Muscle of arm (tissue), 1 donor: ENCODE measurements at regions not wholly inside any gene's neighbourhood (a gene's known extent, or its start where the extent isn't known, plus 50 kb on each side); places are given as distances from the start of the nearest gene placed in this dataset.

Experiments used
- DNase-seq: peaks from one replicate; pipeline ENCODE4 v3.0.0-alpha.2; 2013

- DNase-seq, result no peak
Observed at GRCh38 chr13:78334059-78334458, 269.3 kb downstream of the POU4F1 start.

DNA sequence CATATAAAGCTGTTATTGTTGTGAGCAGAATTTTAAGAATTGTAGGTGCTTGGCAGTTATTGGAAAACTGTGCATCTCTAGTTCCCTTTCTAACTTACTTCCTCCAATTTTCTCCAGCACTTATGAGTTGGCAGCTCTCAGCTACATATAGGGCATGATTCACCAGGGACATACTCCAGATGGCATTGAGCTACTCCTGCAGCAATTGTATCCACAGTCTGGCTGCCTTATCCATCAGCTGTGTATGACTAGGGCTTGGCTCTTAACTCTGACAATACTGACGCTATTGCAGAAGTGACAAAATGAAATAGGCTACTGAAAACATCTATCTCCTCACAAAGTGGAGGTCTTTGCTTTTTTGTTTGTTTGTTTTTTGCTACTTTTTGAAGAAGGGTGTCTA is 276.7 kb downstream of the POU4F1 start:
- DNase-seq, result no peak

GRCh38 chr13:78325585-78325984 is 277.8 kb downstream of the POU4F1 start:
- no peak for DNase-seq

DNA sequence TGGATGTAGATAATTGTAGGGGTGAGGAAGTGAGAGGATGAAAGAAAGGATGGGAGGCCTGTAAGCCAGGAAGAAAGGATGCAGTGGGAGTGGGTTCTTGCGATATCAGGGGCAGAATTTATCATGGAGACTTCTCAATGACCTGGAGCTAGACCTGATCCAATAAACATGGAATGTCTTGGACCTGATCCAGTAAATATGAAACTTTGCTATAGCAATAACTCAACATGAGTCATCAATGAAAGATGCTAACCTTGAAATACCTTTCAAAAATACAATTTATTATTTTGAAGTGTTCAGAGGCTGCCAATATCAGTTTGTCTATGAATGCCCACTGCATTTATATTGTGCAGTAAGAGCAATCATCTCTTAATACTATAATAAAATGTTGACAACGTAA is 279.5 kb downstream of the POU4F1 start:
- DNase-seq, result no peak

DNA sequence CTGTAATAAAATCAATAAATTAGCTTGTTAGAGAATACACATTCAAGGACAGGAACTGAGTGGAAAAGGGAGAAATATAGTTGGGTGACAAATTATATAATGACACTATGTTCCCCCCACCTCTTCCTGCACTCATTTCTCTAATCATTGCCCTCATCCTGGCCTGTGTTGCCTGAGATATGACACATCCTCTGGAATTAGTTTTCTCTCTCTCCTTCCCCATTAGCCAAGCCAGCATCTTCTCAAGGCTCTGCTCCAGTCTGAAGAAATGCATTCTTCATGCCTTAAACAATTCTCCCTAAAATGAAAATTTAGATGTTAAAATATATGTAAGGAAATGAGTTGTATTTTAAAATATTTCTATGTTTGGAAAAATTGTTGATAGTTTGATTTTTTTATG is 280.3 kb downstream of the POU4F1 start:
- no peak for DNase-seq

DNA sequence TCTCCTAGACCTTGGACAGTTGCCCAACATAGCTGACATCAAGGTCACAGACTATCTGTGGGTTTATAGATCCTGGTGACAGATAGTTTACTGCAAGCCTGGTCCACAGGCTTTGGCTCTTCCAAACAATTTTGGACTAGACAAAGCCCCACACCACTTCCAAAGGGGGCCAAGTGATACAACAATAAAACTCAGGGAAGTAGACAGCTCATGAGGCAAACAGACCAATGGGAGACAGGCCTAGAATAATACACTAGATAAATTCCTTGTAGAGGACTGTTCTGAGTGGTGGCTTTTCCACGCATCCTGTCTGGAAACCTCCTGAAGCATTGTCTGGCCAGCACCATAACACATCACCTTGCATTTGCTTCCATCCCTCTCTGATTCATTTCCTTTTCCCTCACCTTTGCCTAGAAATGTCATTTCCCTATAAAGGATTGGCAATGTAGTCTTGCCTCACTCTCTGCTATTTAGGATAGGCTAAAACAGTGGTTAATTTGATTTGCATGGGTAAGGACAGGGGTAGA is 284.2 kb downstream of the POU4F1 start:
- DNase-seq, result no peak

DNA sequence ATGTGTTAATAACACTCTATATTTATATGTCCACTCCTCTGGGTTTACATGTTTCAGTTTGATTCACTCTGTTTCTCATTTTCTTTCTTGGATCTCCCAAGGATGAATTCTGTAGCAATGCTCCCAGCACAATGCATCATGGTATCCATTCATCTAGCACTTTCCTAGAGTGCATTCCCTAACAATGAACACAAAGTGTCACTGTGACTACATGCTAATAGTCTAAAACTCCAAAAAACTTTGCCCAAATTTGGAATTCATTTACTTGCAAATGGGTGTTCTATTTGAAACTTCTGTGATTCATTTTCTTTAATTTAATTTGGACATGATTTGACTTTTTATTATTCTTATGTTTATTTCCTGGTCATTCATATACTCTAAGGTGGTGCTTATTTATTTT is 286.3 kb downstream of the POU4F1 start:
- peak; percentile 25 for DNase-seq

GRCh38 chr13:78309497-78310180 is 293.7 kb downstream of the POU4F1 start:
- DNase-seq, result no peak

- DNase-seq, result no peak
Observed at GRCh38 chr13:78306519-78307206, 296.7 kb downstream of the POU4F1 start.

- peak; percentile 79 for DNase-seq
Observed at GRCh38 chr13:78305171-78305570, 298.2 kb downstream of the POU4F1 start.

DNA sequence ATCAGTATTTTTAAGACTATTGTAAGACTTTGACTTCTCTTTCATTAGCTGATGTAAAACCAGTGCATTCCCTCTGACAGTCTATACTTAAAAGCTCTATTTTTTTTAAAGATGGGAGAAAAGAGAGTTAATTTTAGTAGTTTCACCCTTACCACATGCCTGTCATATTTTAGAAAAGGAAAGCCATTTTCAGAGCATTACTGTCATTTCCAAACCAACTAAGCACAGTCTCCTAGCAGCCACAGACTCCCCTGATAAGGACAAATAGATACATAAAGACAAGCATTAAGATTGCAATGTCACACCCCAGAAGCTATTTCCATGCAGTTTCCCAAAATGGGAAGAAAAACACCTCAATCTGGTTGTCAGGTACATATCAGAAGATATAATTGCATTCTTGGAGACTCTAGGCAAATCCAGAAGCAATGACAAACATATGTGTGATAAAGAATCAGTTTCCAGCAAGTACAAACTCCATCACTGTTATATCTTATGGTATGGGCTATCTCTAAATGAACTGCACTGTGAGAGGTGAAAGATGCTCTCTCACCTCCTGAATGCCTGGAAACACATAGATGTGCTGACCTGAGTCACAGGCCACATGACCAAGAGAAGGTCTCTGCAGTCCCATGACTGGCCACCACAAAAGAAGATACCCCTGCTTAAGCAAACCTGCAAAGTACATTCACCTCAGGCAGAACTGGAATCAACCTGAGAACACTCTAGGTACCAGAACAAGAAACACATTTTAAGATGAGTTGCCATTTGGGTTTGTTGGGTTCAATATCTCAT is 303.3 kb downstream of the POU4F1 start:
- no peak for DNase-seq

GRCh38 chr13:78298657-78299056 is 304.7 kb downstream of the POU4F1 start:
- DNase-seq, result no peak

DNA sequence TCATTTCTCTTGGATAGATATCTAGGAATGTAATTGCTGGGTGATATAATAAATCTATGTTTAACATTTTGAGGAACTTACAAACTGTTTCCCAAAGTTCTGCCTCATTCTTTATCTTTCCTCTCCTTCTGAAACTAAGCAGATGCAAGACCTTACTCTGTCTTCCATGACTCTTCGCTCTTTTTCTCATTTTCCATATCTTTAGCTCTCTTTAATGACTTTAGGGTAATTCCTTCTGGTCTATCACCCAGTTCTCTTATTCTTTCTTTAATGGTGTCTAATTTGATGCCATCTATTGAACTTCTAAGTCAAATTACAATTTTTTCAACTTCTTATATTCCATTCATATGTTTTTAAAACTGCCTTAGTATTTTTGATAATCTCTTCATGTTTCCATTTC is 316.6 kb downstream of the POU4F1 start:
- DNase-seq, result no peak

- DNase-seq, result no peak
Observed at GRCh38 chr13:78265098-78265497, 338.3 kb downstream of the POU4F1 start.

- DNase-seq, result no peak
Observed at GRCh38 chr13:78258304-78258703, 339.7 kb upstream of the EDNRB start.

GRCh38 chr13:78256484-78256883 is 337.9 kb upstream of the EDNRB start:
- DNase-seq, result no peak

GRCh38 chr13:78254113-78254512 is 335.5 kb upstream of the EDNRB start:
- DNase-seq, result no peak

DNA sequence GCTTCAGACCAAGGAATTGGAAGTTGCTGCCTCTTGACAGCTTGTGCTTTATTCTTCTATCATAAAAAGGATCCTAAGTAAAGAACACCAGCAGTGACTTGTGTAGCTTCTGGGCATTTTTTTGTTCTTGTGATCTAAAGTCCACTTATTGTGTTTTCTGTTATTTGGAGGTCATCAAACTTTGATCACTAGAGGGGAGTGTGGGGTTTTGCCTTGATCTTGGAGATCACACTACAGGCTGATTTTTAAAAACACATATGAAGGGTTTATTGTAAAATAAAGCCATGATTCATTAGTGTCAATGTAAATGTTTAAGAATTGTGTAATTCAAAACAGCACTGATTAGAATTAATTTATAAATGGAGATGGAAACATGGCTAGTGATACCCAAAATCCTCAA is 328.7 kb upstream of the EDNRB start:
- no peak for DNase-seq

- peak; percentile 7 for DNase-seq
Observed at GRCh38 chr13:78241278-78241919, 322.8 kb upstream of the EDNRB start.

GRCh38 chr13:78239714-78240113 is 321.1 kb upstream of the EDNRB start:
- no peak for DNase-seq

GRCh38 chr13:78238911-78239310 is 320.3 kb upstream of the EDNRB start:
- no peak for DNase-seq

DNA sequence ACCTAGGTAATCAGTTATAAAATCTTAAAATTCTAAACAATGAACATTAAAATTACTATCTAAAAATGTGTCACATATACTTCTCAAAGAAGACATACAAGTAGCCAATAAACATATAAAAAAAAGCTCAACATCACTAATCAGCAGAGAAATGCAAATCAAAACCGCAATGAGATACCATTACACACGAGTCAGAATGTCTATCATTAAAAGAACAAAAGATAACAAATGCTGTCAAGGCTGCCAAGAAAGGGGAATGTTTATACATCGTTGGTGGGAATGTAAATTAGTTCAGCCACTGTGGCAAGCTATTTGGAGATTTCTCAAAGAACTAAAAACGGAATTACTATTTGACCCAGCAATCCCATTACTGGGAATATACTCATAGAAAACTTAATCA is 310.3 kb upstream of the EDNRB start:
- DNase-seq, result no peak
